Activated T-helper 2 cell treated with anti-CD3 and anti-CD28 coated beads, Interferon-gamma antibody, Interleukin-2, Interleukin-4, amounts not matched to agents 10 μg/mL and 5 μg/mL and 100 μg/mL, durations not matched to agents 14 hours and 24 hours and 36 hours (primary cell): ENCODE measurements at regions not wholly inside any gene's neighbourhood (a gene's known extent, or its start where the extent isn't known, plus 50 kb on each side); places are given as distances from the start of the nearest gene placed in this dataset.

Experiments used
- DNase-seq: peaks from one replicate; pipeline ENCODE4 v3.0.0; 2021; ENCODE audit warnings: low spot score
- H3K27ac Mint-ChIP-seq: one replicate; pipeline ENCODE4 v1.8.0; 2021; ENCODE audit warnings: mixed read lengths
- H3K27me3 Mint-ChIP-seq: one replicate; pipeline ENCODE4 v1.8.0; 2021; ENCODE audit warnings: low read depth, mixed read lengths
- H3K36me3 Mint-ChIP-seq: one replicate; pipeline ENCODE4 v1.8.0; 2021; ENCODE audit warnings: low read depth, mixed read lengths
- H3K4me1 Mint-ChIP-seq: one replicate; pipeline ENCODE4 v1.8.0; 2021; ENCODE audit warnings: low read depth, mixed read lengths
- H3K4me3 Mint-ChIP-seq: one replicate; pipeline ENCODE4 v1.8.0; 2021; ENCODE audit warnings: low read depth, mild to moderate bottlenecking, moderate library complexity, mixed read lengths
- H3K9me3 Mint-ChIP-seq: one replicate; pipeline ENCODE4 v1.8.0; 2021; ENCODE audit warnings: mixed read lengths
- intact Hi-C: fragments of 100-400 bp; cut with micrococcal nuclease; formaldehyde crosslinking; loops from one replicate; pipeline ENCODE4 v1.15.1; 2023

- intact Hi-C loops = no loop called here
- H3K27ac Mint-ChIP-seq = no peak overlapping the region
Measured at GRCh38 chr6:126764104-126764503, 354.4 kb upstream of the RSPO3 start.

GRCh38 chr6:126764671-126765070 lies 353.8 kb upstream of the RSPO3 start:
- H3K9me3 Mint-ChIP-seq = no peaks in the 10 kb centered on the region
- H3K27ac Mint-ChIP-seq = no peak overlapping the region
- no peak for DNase-seq
- intact Hi-C loops = no loop called here
- H3K4me3 Mint-ChIP-seq = no peak overlapping the region
- no peaks in the 10 kb centered on the region for H3K27me3 Mint-ChIP-seq
- H3K36me3 Mint-ChIP-seq = no peaks in the 10 kb centered on the region
- no peaks in the 10 kb centered on the region for H3K4me1 Mint-ChIP-seq

More at GRCh38 chr6:126764104-126764503, 354.4 kb upstream of the RSPO3 start:
- H3K27me3 Mint-ChIP-seq = no peaks in the 10 kb centered on the region
- no peak overlapping the region for H3K4me3 Mint-ChIP-seq
- no peaks in the 10 kb centered on the region for H3K36me3 Mint-ChIP-seq
- DNase-seq = no peak
- no peaks in the 10 kb centered on the region for H3K4me1 Mint-ChIP-seq
- no peaks in the 10 kb centered on the region for H3K9me3 Mint-ChIP-seq

- no peak overlapping the region for H3K27ac Mint-ChIP-seq
- no peaks in the 10 kb centered on the region for H3K36me3 Mint-ChIP-seq
- intact Hi-C loops = no loop called here
- DNase-seq = no peak
- no peaks in the 10 kb centered on the region for H3K9me3 Mint-ChIP-seq
- H3K4me1 Mint-ChIP-seq = no peaks in the 10 kb centered on the region
- no peak overlapping the region for H3K4me3 Mint-ChIP-seq
- H3K27me3 Mint-ChIP-seq = no peaks in the 10 kb centered on the region
Measured at GRCh38 chr6:126766820-126767219, 351.7 kb upstream of the RSPO3 start.

GRCh38 chr6:126767711-126768110 lies 350.8 kb upstream of the RSPO3 start:
- Mint-ChIP-seq H3K27me3 (no peaks in the 10 kb centered on the region), H3K4me3 (no peak overlapping the region)
- intact Hi-C loops = no loop called here

GRCh38 chr6:126770176-126770575 lies 348.3 kb upstream of the RSPO3 start:
- H3K4me1 Mint-ChIP-seq = no peaks in the 10 kb centered on the region
- no peaks in the 10 kb centered on the region for H3K36me3 Mint-ChIP-seq
- H3K9me3 Mint-ChIP-seq = no peaks in the 10 kb centered on the region
- no peaks in the 10 kb centered on the region for H3K27me3 Mint-ChIP-seq
- H3K4me3 Mint-ChIP-seq = no peak overlapping the region
- no peak for DNase-seq
- intact Hi-C loops = no loop called here
- no peak overlapping the region for H3K27ac Mint-ChIP-seq

More at GRCh38 chr6:126767711-126768110, 350.8 kb upstream of the RSPO3 start:
- Mint-ChIP-seq H3K27ac (no peak overlapping the region), H3K36me3 (no peaks in the 10 kb centered on the region), H3K9me3 (no peaks in the 10 kb centered on the region), H3K4me1 (no peaks in the 10 kb centered on the region)
- no peak for DNase-seq

GRCh38 chr6:126773112-126773805 lies 345.2 kb upstream of the RSPO3 start:
- Mint-ChIP-seq H3K27ac (no peak overlapping the region), H3K4me3 (no peak overlapping the region), H3K9me3 (no peaks in the 10 kb centered on the region), H3K4me1 (no peaks in the 10 kb centered on the region), H3K27me3 (no peaks in the 10 kb centered on the region), H3K36me3 (no peaks in the 10 kb centered on the region)
- intact Hi-C loops = no loop called here
- DNase-seq = no peak

- Mint-ChIP-seq H3K36me3 (no peaks in the 10 kb centered on the region), H3K4me1 (no peaks in the 10 kb centered on the region), H3K4me3 (no peak overlapping the region), H3K27ac (no peak overlapping the region), H3K9me3 (no peaks in the 10 kb centered on the region), H3K27me3 (no peaks in the 10 kb centered on the region)
- no peak for DNase-seq
- intact Hi-C loops = no loop called here
Measured at GRCh38 chr6:126779331-126779730, 339.1 kb upstream of the RSPO3 start.

GRCh38 chr6:126781582-126781981 lies 336.9 kb upstream of the RSPO3 start:
- H3K36me3 Mint-ChIP-seq = no peaks in the 10 kb centered on the region
- no peak overlapping the region for H3K4me3 Mint-ChIP-seq
- DNase-seq = no peak
- H3K27ac Mint-ChIP-seq = no peak overlapping the region
- H3K4me1 Mint-ChIP-seq = no peaks in the 10 kb centered on the region
- no peaks in the 10 kb centered on the region for H3K27me3 Mint-ChIP-seq
- intact Hi-C loops = no loop called here
- no peaks in the 10 kb centered on the region for H3K9me3 Mint-ChIP-seq

GRCh38 chr6:126784161-126784790 lies 334.2 kb upstream of the RSPO3 start:
- no peaks in the 10 kb centered on the region for H3K27me3 Mint-ChIP-seq
- intact Hi-C loops = no loop called here
- H3K4me1 Mint-ChIP-seq = no peaks in the 10 kb centered on the region
- H3K27ac Mint-ChIP-seq = no peak overlapping the region
- H3K36me3 Mint-ChIP-seq = no peaks in the 10 kb centered on the region
- H3K4me3 Mint-ChIP-seq = no peak overlapping the region
- no peak for DNase-seq
- H3K9me3 Mint-ChIP-seq = no peaks in the 10 kb centered on the region

- no peaks in the 10 kb centered on the region for H3K27me3 Mint-ChIP-seq
- no peak overlapping the region for H3K27ac Mint-ChIP-seq
- H3K36me3 Mint-ChIP-seq = no peaks in the 10 kb centered on the region
- no peak for DNase-seq
- H3K9me3 Mint-ChIP-seq = no peaks in the 10 kb centered on the region
- intact Hi-C loops = no loop called here
- no peaks in the 10 kb centered on the region for H3K4me1 Mint-ChIP-seq
- H3K4me3 Mint-ChIP-seq = no peak overlapping the region
Measured at GRCh38 chr6:126786262-126786661, 332.2 kb upstream of the RSPO3 start.

- Mint-ChIP-seq H3K4me3 (no peak overlapping the region), H3K4me1 (no peaks in the 10 kb centered on the region), H3K36me3 (no peaks in the 10 kb centered on the region), H3K27ac (no peak overlapping the region), H3K27me3 (no peaks in the 10 kb centered on the region), H3K9me3 (no peaks in the 10 kb centered on the region)
- DNase-seq = no peak
- intact Hi-C loops = no loop called here
Measured at GRCh38 chr6:126787635-126788034, 330.8 kb upstream of the RSPO3 start.

GRCh38 chr6:126788861-126789365 lies 329.6 kb upstream of the RSPO3 start:
- no peak for DNase-seq
- intact Hi-C loops = no loop called here
- no peak overlapping the region for H3K27ac Mint-ChIP-seq
- H3K9me3 Mint-ChIP-seq = no peaks in the 10 kb centered on the region
- H3K4me1 Mint-ChIP-seq = no peaks in the 10 kb centered on the region
- no peak overlapping the region for H3K4me3 Mint-ChIP-seq
- H3K36me3 Mint-ChIP-seq = no peaks in the 10 kb centered on the region
- no peaks in the 10 kb centered on the region for H3K27me3 Mint-ChIP-seq

GRCh38 chr6:126792340-126793085 lies 326.0 kb upstream of the RSPO3 start:
- no peaks in the 10 kb centered on the region for H3K9me3 Mint-ChIP-seq
- H3K27ac Mint-ChIP-seq = no peak overlapping the region
- no peak overlapping the region for H3K4me3 Mint-ChIP-seq
- no peaks in the 10 kb centered on the region for H3K36me3 Mint-ChIP-seq
- H3K27me3 Mint-ChIP-seq = no peaks in the 10 kb centered on the region
- intact Hi-C loops = no loop called here
- no peak for DNase-seq
- no peaks in the 10 kb centered on the region for H3K4me1 Mint-ChIP-seq
